GM12878 (cell line): ENCODE measurements at regions not wholly inside any gene's neighbourhood (a gene's known extent, or its start where the extent isn't known, plus 50 kb on each side); places are given as distances from the start of the nearest gene placed in this dataset.

Experiments
- ATAC-seq: fragments of 200-7000 bp; cut with Tn5 transposase; 3 replicates; pipeline ENCODE4 v1.9.1; 2020; ENCODE audit warnings: mild to moderate bottlenecking, moderate library complexity
- BruUV-seq: library from RNA; stranded (reverse); fragments of 400-500 nt; replicated peaks from 2 replicates; lab custom pipeline; 2021; lab: Mats Ljungman, UMichigan
- CTCF ChIA-PET: fragments of 300-600 bp; sonication (Branson Sonifier 250); formaldehyde crosslinking; extraction: SDS; loops from one replicate; lab custom pipeline; 2021; ENCODE audit warnings: inconsistent platforms; lab: Yijun Ruan, JAX
- POLR2A ChIA-PET: fragments of 350-600 bp; formaldehyde crosslinking; extraction: SDS; loops from one replicate; lab custom pipeline; 2021; ENCODE audit warnings: inconsistent platforms; lab: Charles Lee
- RAD21 ChIA-PET: fragments of 300-600 bp; sonication (Branson Sonifier 250); formaldehyde crosslinking; loops from one replicate; lab custom pipeline; 2023; ENCODE audit warnings: antibody characterized with exemption; ENCODE audit not compliant: unreplicated experiment; lab: Charles Lee
- SMC1A ChIA-PET: fragments of 300-600 bp; sonication (Branson Sonifier 250); formaldehyde crosslinking; loops from one replicate; lab custom pipeline; 2023; ENCODE audit not compliant: unreplicated experiment, uncharacterized antibody; lab: Charles Lee
- DNase-seq: peaks from one replicate; pipeline ENCODE4 v3.0.0-alpha.2; 2011; ENCODE audit warnings: low read depth, low spot score
- FAIRE-seq: peaks from 3 replicates; lab custom pipeline; 2011; peaks lifted over from hg19 to GRCh38; lab: Jason Lieb, UNC
- H2AFZ ChIP-seq: 2 replicates; pipeline ENCODE4 v1.6.0; 2011; ENCODE audit warnings: low read depth, low read length, control low read depth; ENCODE audit not compliant: control insufficient read depth
- H3K27ac ChIP-seq: 2 replicates; pipeline ENCODE4 v1.5.1; 2011; ENCODE audit warnings: control low read depth; ENCODE audit not compliant: control insufficient read depth, insufficient read depth
- H3K27me3 ChIP-seq, 2 experiments: replicated peaks in 1 of 2; 2 replicates each; pipeline versions ENCODE4 v1.6.0 to v1.6.1; 2011; ENCODE audit warnings: low read length in 1 of 2; ENCODE audit not compliant: control insufficient read depth in 2 of 2, insufficient read depth in 2 of 2
- H3K36me3 ChIP-seq, 2 experiments: 2 replicates each; pipeline ENCODE4 v1.5.1; 2011; ENCODE audit warnings: low read length in 1 of 2; ENCODE audit not compliant: control insufficient read depth in 2 of 2, insufficient read depth in 2 of 2
- H3K4me1 ChIP-seq: 2 replicates; pipeline ENCODE4 v1.6.1; 2011; ENCODE audit warnings: mild to moderate bottlenecking, low read length, moderate library complexity, mixed read lengths; ENCODE audit not compliant: control insufficient read depth, insufficient read depth
- H3K4me2 ChIP-seq: 2 replicates; pipeline ENCODE4 v1.6.0; 2011; ENCODE audit warnings: control low read depth; ENCODE audit not compliant: control insufficient read depth, insufficient read depth
- H3K4me3 ChIP-seq: fragments of 200-600 bp; sonication (generic); 2 replicates; pipeline ENCODE4 v1.5.1; 2016
- H3K79me2 ChIP-seq: 2 replicates; pipeline ENCODE4 v1.6.0; 2011; ENCODE audit warnings: low read length; ENCODE audit not compliant: control insufficient read depth, insufficient read depth
- H3K9ac ChIP-seq: 2 replicates; pipeline ENCODE4 v1.8.0; 2011; ENCODE audit warnings: low read length, control low read depth, mixed read lengths; ENCODE audit not compliant: control insufficient read depth, insufficient read depth
- H3K9me3 ChIP-seq: replicated peaks from 3 replicates; pipeline ENCODE4 v1.5.1; 2011; ENCODE audit warnings: mild to moderate bottlenecking, low read length; ENCODE audit not compliant: control insufficient read depth, insufficient read depth
- H4K20me1 ChIP-seq: 2 replicates; pipeline ENCODE4 v1.6.0; 2011; ENCODE audit not compliant: control insufficient read depth, insufficient read depth
- ATF7 ChIP-seq: fragments of 450-650 bp; IDR thresholded peaks from 2 replicates; pipeline ENCODE4 v1.6.1; 2016; ENCODE audit warnings: low read depth, mild to moderate bottlenecking
- CEBPB ChIP-seq, 2 experiments: fragments of 150-350 bp in 1 of 2; IDR thresholded peaks; 2 replicates each; pipeline ENCODE4 v1.6.1; 2012 to 2014; ENCODE audit warnings: low read depth in 2 of 2, low read length in 2 of 2, borderline replicate concordance in 1 of 2, inconsistent platforms in 1 of 2
- DPF2 ChIP-seq: fragments of 450-650 bp; IDR thresholded peaks from 2 replicates; pipeline ENCODE4 v1.6.1; 2017; ENCODE audit warnings: mild to moderate bottlenecking
- IKZF1 ChIP-seq: fragments of 450-650 bp; conservative IDR thresholded peaks from 2 replicates; pipeline ENCODE4 v1.6.1; 2017; ENCODE audit warnings: antibody characterized with exemption, mild to moderate bottlenecking
- JUNB ChIP-seq: IDR thresholded peaks from 2 replicates; pipeline ENCODE4 v1.6.1; 2016; ENCODE audit warnings: antibody characterized with exemption, mild to moderate bottlenecking
- NR2C1 ChIP-seq: fragments of 450-650 bp; IDR thresholded peaks from 2 replicates; pipeline ENCODE4 v1.6.1; 2017; ENCODE audit warnings: antibody characterized with exemption, mild to moderate bottlenecking, moderate library complexity
- PAX8 ChIP-seq: fragments of 450-650 bp; IDR thresholded peaks from 2 replicates; pipeline ENCODE4 v1.6.1; 2017; ENCODE audit warnings: mild to moderate bottlenecking, moderate library complexity
- POLR2A ChIP-seq: IDR thresholded peaks from 2 replicates; pipeline ENCODE4 v1.6.1; 2011; ENCODE audit warnings: low read depth, mild to moderate bottlenecking, low read length
- SMAD1 ChIP-seq: fragments of 450-650 bp; IDR thresholded peaks from 2 replicates; pipeline ENCODE4 v1.6.1; 2018; ENCODE audit warnings: mild to moderate bottlenecking, low read depth; ENCODE audit not compliant: partially characterized antibody
- SMAD5 ChIP-seq: IDR thresholded peaks from 2 replicates; pipeline ENCODE4 v1.6.1; 2016; ENCODE audit warnings: antibody characterized with exemption, low read depth
- SREBF1 ChIP-seq: IDR thresholded peaks from 2 replicates; pipeline ENCODE4 v1.6.1; 2012; ENCODE audit warnings: mild to moderate bottlenecking, low read length
- TCF7 ChIP-seq: IDR thresholded peaks from 2 replicates; pipeline ENCODE4 v1.6.1; 2014; ENCODE audit warnings: antibody characterized with exemption, borderline replicate concordance
- YY1 ChIP-seq: IDR thresholded peaks from 2 replicates; pipeline ENCODE4 v1.6.1; 2011; ENCODE audit warnings: low read depth, mild to moderate bottlenecking, low read length
- ZBED1 ChIP-seq: IDR thresholded peaks from 2 replicates; pipeline ENCODE4 v1.6.1; 2016; ENCODE audit warnings: borderline replicate concordance
- WGBS: methylation state at CpG from one replicate; pipeline ENCODE4 v1.1.6; 2016; ENCODE audit warnings: low lambda C conversion rate; ENCODE audit not compliant: insufficient replicate concordance, insufficient coverage; ENCODE audit errors: missing lambda C conversion rate; 5-methylcytosine and 5-hydroxymethylcytosine counted together
- in situ Hi-C: fragments of 300-500 bp; cut with MboI; formaldehyde crosslinking; loops from 9 replicates; pipeline ENCODE4 v1.14.3; 2018; ENCODE audit warnings: mixed read lengths
- intact Hi-C: fragments of 100-400 bp; cut with micrococcal nuclease; formaldehyde crosslinking; loops from one replicate; pipeline ENCODE4 v1.14.2; 2022; ENCODE audit not compliant: unreplicated experiment
- TF ChIP-seq, protein P1 (sequence below): fragments of 450-650 bp; formaldehyde crosslinking; IDR thresholded peaks from 2 replicates; pipeline ENCODE4 v1.4.0; 2022; ENCODE audit warnings: mild to moderate bottlenecking, moderate library complexity
- TF ChIP-seq, protein P2 (sequence below): IDR thresholded peaks from 2 replicates; pipeline ENCODE4 v1.6.1; 2011; ENCODE audit warnings: low read depth, low read length, improper control_type of control experiment, borderline replicate concordance
- TF ChIP-seq, protein P3 (sequence below): fragments of 450-650 bp; IDR thresholded peaks from 2 replicates; pipeline ENCODE4 v1.6.1; 2017; ENCODE audit warnings: mild to moderate bottlenecking, moderate library complexity

DNA sequence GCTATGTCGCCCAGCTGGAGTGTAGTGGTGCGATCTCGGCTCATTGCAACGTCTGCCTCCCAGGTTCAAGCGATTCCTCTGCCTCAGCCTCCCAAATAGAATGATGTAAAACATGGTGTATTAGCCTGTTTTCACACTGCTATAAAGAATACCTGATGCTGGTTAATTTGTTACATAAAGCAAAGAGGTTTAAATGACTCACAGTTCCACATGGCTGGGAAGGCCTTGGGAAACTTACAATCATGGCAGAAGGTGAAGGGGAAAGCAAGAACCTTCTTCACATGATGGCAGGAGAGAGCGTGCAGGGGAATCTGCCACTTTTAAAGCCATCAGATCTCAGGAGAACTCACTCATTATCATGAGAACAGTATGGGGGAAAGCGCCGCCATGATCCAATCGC is 1191.8 kb downstream of the ARAP2 start (continued):
- TF ChIP-seq SMAD1 (no peak), DPF2 (no peak), IKZF1 (no peak), JUNB (no peak), SREBF1 (no peak), TCF7 (no peak), SMAD5 (no peak), PAX8 (no peak), NR2C1 (no peak)
- TF ChIP-seq, protein P1, sequence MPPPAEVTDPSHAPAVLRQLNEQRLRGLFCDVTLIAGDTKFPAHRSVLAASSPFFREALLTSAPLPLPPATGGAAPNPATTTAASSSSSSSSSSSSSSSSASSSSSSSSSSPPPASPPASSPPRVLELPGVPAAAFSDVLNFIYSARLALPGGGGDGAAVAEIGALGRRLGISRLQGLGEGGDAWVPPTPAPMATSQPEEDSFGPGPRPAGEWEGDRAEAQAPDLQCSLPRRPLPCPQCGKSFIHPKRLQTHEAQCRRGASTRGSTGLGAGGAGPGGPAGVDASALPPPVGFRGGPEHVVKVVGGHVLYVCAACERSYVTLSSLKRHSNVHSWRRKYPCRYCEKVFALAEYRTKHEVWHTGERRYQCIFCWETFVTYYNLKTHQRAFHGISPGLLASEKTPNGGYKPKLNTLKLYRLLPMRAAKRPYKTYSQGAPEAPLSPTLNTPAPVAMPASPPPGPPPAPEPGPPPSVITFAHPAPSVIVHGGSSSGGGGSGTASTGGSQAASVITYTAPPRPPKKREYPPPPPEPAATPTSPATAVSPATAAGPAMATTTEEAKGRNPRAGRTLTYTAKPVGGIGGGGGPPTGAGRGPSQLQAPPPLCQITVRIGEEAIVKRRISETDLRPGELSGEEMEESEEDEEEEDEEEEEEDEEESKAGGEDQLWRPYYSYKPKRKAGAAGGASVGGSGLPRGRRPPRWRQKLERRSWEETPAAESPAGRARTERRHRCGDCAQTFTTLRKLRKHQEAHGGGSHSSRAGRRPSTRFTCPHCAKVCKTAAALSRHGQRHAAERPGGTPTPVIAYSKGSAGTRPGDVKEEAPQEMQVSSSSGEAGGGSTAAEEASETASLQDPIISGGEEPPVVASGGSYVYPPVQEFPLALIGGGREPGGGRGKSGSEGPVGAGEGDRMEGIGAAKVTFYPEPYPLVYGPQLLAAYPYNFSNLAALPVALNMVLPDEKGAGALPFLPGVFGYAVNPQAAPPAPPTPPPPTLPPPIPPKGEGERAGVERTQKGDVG (CRISPR knock-in tag) = no peak
- TF ChIP-seq, protein P2, sequence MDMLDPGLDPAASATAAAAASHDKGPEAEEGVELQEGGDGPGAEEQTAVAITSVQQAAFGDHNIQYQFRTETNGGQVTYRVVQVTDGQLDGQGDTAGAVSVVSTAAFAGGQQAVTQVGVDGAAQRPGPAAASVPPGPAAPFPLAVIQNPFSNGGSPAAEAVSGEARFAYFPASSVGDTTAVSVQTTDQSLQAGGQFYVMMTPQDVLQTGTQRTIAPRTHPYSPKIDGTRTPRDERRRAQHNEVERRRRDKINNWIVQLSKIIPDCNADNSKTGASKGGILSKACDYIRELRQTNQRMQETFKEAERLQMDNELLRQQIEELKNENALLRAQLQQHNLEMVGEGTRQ = no peak
- TF ChIP-seq, all 136 proteins: peak for 0

DNA sequence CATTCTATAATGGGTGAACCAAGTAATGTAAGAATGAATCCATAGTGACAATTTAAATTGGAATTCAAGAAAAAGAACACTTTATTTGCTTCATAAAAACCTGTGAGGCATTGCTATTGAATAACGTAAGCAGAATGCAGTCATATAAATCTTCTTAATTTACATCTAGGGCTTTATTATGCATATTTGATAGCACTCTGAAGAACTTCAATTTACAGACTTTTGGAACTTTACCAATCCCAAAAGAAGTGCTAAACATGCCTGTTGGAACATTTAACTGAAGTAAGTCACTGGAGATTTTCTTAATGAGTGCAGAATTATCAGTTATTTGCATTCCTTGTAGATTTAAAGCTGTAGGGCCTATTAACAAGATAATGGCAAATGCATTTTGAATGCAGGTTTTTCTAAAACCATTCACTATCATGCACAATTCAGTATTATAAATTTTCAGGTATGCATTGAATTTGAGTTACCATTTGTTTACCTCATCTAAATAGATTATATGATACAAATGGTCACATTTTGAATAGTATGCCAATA is 1181.2 kb downstream of the ARAP2 start:
- TF ChIP-seq CEBPB (IDR thresholded peaks at IDR 0.05; ENCODE audit: borderline replicate concordance in 1 of 2, low read depth in 2 of 2, low read length in 2 of 2) (no peak), ATF7 (no peak), ZBED1 (no peak), POLR2A (no peak), YY1 (no peak)
- TF ChIP-seq, protein P3, sequence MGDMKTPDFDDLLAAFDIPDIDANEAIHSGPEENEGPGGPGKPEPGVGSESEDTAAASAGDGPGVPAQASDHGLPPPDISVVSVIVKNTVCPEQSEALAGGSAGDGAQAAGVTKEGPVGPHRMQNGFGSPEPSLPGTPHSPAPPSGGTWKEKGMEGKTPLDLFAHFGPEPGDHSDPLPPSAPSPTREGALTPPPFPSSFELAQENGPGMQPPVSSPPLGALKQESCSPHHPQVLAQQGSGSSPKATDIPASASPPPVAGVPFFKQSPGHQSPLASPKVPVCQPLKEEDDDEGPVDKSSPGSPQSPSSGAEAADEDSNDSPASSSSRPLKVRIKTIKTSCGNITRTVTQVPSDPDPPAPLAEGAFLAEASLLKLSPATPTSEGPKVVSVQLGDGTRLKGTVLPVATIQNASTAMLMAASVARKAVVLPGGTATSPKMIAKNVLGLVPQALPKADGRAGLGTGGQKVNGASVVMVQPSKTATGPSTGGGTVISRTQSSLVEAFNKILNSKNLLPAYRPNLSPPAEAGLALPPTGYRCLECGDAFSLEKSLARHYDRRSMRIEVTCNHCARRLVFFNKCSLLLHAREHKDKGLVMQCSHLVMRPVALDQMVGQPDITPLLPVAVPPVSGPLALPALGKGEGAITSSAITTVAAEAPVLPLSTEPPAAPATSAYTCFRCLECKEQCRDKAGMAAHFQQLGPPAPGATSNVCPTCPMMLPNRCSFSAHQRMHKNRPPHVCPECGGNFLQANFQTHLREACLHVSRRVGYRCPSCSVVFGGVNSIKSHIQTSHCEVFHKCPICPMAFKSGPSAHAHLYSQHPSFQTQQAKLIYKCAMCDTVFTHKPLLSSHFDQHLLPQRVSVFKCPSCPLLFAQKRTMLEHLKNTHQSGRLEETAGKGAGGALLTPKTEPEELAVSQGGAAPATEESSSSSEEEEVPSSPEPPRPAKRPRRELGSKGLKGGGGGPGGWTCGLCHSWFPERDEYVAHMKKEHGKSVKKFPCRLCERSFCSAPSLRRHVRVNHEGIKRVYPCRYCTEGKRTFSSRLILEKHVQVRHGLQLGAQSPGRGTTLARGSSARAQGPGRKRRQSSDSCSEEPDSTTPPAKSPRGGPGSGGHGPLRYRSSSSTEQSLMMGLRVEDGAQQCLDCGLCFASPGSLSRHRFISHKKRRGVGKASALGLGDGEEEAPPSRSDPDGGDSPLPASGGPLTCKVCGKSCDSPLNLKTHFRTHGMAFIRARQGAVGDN = no peak
- TF ChIP-seq, all 136 proteins: peak for 0
- Histone ChIP-seq H3K4me2 (no peak overlapping the region), H4K20me1 (no peaks in the 10 kb centered on the region), H3K27ac (no peak overlapping the region), H3K4me1 (no peaks in the 10 kb centered on the region), H3K79me2 (no peaks in the 10 kb centered on the region), H3K27me3 (no peaks in the 10 kb centered on the region), H2AFZ (no peak overlapping the region), H3K36me3 (no peaks in the 10 kb centered on the region), H3K4me3 (no peak overlapping the region), H3K9ac (no peak overlapping the region), H3K9me3 (no peaks in the 10 kb centered on the region)
- CTCF ChIA-PET = no interaction called here
- RAD21 ChIA-PET = no interaction called here
- SMC1A ChIA-PET = no interaction called here
- FAIRE-seq (no peak), DNase-seq (no peak), ATAC-seq (no peak)
- POLR2A ChIA-PET = no interaction called here
- BruUV-seq = no TSS peak
- intact Hi-C loops = no loop called here
- in situ Hi-C loops = no loop called here
- WGBS = 11% methylated on average over 1 of the region's 1 CpG
